GM18517 (cell line): ENCODE measurements at regions not wholly inside any gene's neighbourhood (a gene's known extent, or its start where the extent isn't known, plus 50 kb on each side); places are given as distances from the start of the nearest gene placed in this dataset.
"Not testable (repeated sequence)": the region's sequence is repeated elsewhere in the genome, so short reads cannot be mapped to it uniquely, and the experiment has no call there.

Experiments used
- ATAC-seq: cut with Tn5 transposase; IDR thresholded peaks from one replicate; pipeline ENCODE4 v1.9.1; 2021; ENCODE audit warnings: mild to moderate bottlenecking, moderate library complexity; ENCODE audit not compliant: unreplicated experiment

- no peak for ATAC-seq
Measured at GRCh38 chr3:180743813-180744590, 64.7 kb upstream of the CCDC39 start.

- no peak for ATAC-seq
Measured at GRCh38 chr3:180747805-180748361, 68.6 kb upstream of the CCDC39 start.

GRCh38 chr3:180749322-180749721, 70.0 kb upstream of the CCDC39 start:
- no peak for ATAC-seq

DNA sequence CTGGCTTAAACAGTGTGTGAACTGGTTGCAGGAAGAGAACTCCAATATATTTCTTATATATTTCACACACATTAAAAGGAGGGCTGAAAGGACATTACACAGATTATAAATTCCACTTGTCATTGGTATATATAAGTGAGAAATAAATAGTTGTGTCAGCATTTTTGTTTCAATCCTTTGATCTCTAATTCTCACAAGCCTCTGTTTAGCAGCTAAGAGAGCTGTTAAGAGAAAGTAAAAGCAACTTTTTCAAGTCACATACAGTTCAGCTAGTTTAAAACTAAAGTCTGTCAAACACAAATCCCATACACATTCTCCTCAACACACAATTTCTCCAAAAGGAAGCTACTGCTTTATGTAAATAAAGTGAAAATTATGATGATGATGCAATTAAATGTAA, 70.5 kb upstream of the CCDC39 start:
- ATAC-seq = no peak

DNA sequence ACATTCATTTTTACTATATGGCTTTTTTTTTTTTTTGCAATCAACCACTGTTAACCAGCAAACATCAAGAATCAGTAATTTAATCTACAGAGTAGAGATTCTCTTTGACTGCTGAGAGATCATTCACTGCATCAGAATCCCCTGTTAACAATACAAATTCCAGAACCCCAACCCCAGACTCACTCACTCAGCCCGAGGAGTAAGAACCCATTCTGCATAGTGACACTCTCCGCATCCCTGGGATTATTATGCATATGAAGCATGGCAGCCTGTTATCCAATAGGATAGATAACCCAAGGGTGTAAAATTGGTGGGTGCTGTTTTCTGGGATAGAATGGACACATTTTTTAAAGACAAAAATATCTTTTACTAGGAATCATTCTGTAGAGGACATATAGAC, 76.3 kb upstream of the CCDC39 start:
- ATAC-seq = no peak

DNA sequence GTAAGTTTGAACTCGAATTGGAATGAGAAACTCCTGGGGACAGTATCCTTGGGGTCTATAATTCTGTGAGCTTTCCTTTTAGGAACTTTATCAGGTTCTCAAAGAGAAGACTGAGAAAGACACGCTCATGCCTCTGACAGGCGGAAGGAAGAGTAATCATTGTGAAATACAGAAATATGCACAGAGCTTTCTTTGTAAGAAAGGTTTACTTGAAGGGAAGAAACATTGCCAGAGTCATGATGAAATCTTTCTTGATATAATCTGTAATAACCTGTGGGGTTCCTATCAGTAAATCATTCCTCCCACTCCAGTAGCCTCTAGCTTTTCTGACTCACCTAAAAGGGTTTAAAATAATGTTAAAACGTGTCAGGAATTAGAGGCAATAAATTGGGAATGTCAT, 83.6 kb upstream of the CCDC39 start:
- ATAC-seq = no peak

DNA sequence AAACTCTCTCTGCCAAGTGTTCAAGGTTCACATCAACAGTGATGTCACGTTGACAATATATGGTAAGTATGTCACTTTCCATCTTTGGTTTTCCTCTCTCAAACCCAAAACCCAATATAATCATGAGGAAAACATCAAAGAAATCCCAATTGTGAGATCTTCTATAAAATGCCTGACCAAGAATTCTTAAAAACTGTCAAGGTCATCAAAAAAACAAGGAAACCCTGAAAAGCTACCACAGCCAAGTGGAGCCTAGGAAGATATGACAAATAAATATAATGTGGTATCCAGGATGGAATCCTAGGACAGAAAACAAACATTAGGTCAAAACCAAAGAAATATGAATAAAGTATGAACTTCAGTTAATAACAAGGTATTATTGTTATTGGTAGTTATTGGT, 85.2 kb upstream of the CCDC39 start:
- ATAC-seq = no peak

GRCh38 chr3:180770639-180771038, 91.3 kb upstream of the CCDC39 start:
- ATAC-seq = no peak

GRCh38 chr3:180776433-180776832, 97.1 kb upstream of the CCDC39 start:
- no peak for ATAC-seq

GRCh38 chr3:180782195-180782984, 103.1 kb upstream of the CCDC39 start:
- no peak for ATAC-seq

DNA sequence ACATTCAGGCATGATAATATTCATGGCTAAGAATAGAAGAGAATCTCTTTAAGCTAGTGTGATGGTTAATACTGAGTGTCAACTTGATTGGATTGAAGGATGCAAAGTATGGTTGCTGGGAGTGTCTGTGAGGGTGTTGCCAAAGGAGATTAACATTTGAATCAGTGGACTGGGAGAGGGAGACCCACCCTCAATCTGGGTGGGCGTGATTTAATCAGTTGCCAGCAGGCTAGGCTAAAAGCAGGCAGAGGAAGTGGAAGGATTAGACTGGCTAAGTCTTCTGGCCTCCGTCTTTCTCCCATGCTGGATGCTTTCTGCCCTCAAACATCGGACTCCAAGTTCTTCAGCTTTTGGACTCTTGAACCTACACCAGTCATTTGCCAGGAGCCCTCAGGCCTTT, 106.9 kb upstream of the CCDC39 start:
- ATAC-seq = not testable (repeated sequence)

DNA sequence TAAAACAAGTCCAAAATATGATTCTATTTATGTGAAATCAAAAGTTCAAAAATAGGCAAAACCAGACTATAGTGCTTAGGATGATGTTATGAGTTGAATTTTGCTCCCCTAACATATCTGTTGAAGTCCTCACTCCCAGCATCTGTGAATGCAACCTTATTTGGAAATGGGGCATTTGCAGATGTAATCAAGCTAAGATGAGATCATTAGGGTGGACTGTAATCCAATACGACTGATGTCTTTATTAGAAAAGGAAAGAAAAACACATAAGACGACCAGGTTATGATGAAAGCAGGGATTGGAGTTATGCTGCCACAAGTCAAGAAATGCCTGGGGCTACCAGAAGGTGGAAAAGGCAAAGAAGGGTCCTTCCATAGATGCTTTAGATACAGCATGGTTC, 110.5 kb upstream of the CCDC39 start:
- no peak for ATAC-seq

DNA sequence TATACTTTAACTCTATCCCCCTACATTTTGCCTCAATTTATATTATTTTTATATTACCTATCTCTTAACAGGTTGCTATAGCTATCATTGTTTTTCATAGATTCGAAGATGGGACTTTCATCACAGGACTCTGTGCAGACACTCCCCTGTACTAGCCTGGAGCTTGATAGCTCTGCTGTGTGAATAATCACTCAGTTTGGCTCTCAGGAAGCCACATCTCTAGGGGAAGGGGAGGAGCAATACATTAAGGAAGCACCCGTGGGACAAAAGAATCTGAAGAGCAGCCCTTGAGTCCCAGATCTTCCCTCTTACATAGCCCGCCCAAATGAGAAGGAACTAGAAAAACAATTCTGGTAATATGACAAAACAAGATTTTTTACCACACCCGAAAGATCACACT, 114.3 kb upstream of the FXR1 start:
- ATAC-seq = no peak

- no peak for ATAC-seq
Measured at GRCh38 chr3:180802837-180803236, 109.6 kb upstream of the FXR1 start.

DNA sequence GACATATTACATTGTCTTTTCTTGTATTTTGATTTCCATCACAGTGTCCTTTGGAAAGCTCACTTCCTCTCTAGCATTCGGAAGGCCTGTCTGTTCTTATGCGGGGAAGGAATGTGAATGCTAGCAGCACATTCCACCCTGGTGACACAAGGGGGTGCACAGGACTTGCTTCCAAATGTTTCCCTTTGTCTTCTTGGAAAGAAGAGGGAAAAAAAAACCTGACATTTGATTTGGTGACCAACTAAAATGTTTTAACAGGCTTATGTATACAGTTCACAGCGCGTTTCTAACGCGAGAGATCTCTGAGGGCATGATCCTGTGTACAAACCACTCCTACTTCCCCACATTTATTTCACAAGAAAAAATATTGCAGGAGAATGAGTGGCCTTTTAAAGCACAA, 107.6 kb upstream of the FXR1 start:
- no peak for ATAC-seq

DNA sequence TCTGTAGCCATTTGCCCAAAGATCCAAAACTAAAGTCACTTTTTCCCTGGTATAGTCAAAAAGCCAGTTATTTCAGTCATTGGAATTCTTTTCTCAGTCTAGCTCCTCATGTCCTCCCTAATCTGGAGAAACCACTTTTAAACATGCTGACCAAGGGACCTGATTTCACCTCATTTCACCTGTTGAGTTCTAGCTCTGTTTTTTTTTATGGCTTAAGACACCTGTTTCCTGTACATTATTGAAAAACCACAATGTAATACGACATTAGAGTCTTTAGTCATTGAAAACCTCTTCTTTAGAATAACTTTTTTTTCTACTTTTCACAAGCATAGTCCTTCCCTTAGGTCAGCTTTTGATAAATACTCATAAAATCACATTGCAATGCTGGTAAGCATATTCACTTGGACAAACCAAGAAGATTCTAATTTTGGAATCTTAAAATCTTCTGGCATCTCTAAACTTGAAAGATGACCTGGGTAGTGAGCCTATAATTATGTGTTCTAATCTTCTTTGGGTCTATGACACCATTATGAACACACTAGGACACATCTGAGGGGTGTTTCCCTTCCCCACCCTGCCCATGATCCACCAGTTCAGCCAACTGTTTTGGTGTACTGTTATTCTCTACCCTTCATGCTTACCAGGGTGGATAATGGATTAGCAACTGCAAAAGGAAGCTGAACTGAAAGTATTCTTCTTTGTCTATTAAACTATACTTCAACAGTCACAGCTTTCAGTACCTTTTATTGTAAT, 103.5 kb upstream of the FXR1 start:
- no peak for ATAC-seq

GRCh38 chr3:180820400-180820799, 92.1 kb upstream of the FXR1 start:
- no peak for ATAC-seq

DNA sequence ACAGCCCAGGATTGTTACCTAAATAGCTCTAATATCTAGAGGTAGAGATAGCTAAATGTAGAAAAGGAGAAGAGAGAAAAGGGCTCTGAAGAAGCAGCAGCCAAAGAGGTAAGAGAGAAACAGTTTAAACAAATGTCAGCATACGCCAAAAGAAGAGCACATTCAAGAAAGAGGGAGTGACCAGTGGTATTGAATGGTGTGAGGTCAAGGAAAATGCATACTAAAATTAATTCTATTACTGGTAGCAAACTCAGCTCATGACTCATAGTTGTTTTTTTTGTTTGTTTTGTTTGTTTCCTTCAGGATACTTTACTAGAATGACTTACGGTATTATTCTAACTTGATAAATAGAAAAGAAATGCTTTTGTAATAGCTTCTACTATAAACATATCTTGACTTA, 86.5 kb upstream of the FXR1 start:
- no peak for ATAC-seq

DNA sequence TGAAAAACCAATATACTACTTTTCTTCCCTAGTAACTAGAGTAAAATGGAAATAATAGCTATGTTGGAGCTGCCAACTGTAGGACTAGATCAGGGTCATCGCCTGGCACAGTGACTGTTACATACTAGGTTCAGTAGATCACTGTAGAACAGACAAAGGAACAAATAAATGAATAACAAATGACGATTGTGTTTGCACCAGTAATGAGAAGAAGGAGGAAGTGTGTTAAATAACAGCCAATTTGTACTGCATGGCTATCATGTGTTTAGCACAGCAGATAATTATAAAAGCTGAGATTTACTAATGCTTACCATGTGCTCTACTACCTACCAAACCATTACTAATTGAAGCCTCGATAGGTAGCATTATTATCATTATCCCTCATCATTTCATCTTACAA, 85.3 kb upstream of the FXR1 start:
- ATAC-seq = no peak

DNA sequence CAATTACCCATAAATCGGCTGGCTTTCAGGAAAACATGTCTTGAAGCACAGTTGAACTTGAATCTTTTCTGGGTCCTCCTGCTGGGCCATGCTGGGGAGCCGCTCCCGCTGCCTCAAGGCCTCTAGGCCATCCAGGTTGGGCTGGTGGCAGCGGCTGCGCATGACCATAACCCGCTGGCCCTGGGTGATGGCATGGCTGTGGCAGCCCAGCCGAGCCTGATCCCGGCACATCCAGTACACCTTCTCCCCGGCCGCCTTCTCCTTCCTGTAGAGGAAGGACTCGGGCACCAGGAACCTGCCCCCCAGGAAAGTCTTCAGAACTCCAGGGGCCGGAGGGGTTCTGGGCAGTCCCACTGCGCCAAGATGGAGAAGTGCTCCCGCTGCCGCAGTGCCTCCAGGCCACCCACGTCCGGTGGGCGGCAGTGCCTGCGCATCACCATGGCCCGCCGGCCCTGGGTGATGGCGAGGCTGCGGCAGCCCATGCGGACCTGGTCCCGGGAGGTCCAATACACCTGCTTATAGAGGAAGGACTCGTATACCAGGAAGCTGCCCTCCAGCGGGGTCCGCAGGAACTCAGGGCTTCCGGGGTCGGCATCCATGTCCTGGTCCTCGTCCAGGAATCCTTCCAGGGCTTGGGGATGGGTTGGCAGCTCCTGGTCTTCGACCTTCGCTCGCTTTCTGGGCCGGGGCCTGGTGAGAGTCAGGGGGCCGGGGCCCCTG, 84.3 kb upstream of the FXR1 start:
- no peak for ATAC-seq
